HG03460 (cell line): ENCODE measurements at regions not wholly inside any gene's neighbourhood (a gene's known extent, or its start where the extent isn't known, plus 50 kb on each side); places are given as distances from the start of the nearest gene placed in this dataset.

Experiments
- ATAC-seq: cut with Tn5 transposase; IDR thresholded peaks from one replicate; pipeline ENCODE4 v1.9.1; 2021; ENCODE audit not compliant: unreplicated experiment

- no peak for ATAC-seq
These were observed 50.5 kb upstream of the POU2AF2 start for GRCh38 chr11:111194860-111195568.

DNA sequence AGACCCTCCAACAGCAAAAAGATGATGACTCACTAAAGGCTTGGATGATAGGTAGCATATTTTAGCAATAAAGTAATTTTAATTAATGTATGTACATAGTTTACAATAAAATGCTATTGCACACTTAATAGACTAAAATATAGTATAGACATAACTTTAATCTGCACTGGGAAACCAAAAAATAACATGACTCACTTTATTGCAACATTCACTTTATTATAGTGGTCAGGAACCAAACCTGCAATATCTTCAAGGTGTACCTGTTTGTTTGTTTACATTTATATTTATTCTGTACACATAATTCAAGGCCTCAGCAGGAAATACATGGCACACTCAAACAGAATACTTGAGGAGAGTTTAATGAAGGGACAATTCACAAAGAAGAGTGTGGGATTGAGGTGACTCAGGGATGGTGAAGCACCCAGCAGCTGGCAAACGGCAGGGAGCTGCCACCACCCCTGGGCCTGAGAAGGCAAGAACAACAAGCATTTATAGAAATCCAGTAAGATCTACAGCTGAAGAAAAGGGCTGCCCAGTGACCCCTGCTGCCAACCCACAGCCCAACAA, 51.5 kb upstream of the POU2AF2 start:
- ATAC-seq, result no peak

DNA sequence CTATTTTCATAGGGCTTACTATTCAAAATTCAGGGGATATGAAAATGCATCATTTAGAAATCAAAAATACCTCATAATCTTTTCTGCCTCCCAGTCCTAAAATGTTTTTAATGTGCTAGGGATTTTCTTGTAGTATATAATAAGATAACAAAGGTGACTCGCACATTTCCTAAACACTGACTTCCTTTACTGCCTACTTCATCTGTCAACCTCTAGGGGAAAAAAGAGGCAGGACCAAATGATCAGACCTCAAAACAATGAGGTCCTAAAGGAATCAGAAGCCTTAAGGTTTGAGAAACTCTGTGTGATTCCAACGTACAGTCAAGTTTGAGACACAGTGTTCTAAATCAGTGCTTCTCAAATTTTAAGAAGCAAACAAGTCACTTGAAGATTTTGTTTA, 56.1 kb upstream of the POU2AF2 start:
- ATAC-seq, result no peak

DNA sequence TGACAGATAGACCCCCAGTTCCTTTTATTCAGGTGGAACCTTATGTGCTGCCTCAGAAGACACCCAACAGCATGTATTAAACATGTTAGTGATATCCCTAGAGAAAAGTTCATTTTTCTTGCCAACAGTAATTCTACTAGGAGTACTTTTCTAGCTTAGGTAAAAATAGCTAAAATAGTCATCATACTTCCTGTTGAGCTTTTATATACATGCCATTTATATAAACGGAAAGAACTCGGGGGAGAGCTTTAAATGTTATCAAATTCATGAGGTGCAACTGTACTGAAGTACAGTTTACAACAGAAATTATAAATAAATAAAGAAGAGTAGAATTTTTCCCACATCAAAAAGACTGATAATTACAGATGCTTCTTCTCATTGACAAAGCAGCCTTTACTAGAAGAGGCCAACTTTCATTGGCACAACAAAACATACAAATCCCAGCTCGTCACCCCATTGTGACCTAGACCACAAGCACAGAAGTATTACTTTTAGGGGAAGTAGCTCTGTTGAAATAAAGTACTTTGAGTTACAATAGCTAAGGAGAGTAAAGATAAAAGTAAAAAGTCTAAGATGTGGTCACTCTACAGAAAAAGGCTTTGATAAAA, 59.1 kb upstream of the POU2AF2 start:
- ATAC-seq, result no peak

DNA sequence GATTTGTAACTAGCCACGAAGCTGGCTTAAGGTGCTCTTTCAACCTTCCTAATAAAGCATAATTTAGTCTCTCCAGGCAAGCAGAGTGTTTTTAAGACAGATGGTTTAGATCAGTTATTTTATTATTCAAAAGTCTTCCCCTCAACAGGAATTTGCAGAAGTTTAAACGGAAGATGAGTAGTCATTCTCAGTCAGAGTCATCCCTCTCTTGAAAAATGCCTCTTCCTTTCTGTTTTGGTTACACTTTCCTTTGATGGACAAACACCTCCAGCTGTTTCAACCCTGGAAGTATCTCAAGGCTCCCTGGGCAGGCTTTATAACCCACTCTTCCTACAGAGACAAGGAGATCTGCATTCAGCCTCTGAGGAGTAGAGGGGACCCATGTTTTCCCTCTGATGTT, 60.3 kb upstream of the POU2AF2 start:
- ATAC-seq, result no peak

- ATAC-seq, result no peak
These were observed 61.8 kb upstream of the POU2AF2 start for GRCh38 chr11:111183706-111184105.

GRCh38 chr11:111179184-111179910, 66.2 kb upstream of the POU2AF2 start:
- no peak for ATAC-seq

- ATAC-seq, result peak; percentile 79
These were observed 68.3 kb upstream of the POU2AF2 start for GRCh38 chr11:111177037-111177871.

- ATAC-seq, result peak; percentile 38
These were observed 68.9 kb upstream of the POU2AF2 start for GRCh38 chr11:111176603-111177002.

- ATAC-seq, result no peak
These were observed 72.3 kb upstream of the POU2AF2 start for GRCh38 chr11:111173221-111173620.

DNA sequence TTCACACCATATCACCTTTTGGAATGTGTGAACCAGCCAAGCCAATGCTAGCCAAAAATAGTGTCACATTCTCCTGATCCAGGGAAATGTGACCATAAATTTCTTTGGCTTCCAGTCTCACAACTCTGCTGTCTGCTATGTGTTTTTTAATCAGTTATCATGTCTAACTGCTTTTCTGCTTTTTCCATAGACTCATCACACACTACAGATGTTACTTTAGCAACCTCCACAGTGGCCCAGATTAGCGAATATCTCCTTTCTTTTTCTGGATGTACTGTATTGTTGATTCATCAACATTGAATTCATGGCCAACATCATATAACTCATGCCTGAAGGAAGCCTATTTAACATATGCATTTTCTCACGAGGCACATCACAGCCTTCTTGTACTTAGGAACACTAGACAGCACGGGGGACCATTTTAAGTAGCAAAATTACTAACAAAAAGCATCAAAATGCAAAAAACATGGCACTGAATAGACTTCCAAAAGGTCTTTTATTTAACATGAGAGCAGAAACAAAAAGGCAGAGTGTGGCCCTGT, 73.1 kb upstream of the POU2AF2 start:
- ATAC-seq, result no peak

DNA sequence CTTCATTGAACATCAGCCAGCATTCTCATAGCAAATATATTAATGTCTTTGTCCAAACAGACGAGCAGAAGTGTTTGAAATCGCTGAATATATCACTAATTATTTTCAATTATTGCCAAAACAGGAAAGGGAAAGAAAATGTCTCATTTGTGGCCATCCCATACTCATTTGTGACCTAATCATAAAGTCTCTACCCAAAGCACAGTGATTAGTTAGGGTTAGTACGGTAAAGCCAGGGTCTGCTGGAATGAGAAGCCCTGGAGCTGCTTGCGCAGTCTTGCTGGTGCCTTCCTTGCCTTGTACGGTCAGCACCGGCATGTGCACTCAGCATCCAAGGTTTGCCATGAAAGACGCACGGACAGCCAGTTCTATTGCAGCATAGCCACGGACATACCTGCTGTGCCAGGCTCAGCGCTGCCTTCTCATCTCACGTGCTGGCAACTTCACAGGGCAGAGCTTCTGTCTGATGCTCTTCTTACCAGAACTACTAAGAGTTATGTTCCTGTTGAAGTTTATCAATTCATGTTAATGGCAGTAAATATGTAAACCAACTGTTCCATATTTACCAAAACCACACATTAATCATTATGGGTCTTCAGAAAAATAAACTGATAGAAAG, 74.7 kb upstream of the POU2AF2 start:
- no peak for ATAC-seq

DNA sequence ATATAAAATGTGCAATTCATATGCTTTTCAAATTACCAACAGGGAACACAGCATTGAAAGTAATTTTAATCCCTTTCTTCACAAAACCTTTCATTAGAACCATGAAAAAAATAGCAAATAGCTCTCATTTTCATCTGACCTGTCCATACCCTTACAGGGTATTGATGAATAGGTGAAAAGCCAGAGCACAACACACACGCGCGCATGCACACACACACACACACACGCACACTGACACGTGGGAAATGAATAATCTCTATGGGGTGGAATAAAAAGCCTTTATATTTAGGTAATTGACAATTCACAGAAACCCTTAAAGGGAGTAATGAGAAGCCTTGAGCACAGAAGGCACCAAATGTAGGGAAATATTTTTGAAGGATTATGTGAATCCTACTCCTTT, 76.2 kb upstream of the POU2AF2 start:
- ATAC-seq, result no peak

DNA sequence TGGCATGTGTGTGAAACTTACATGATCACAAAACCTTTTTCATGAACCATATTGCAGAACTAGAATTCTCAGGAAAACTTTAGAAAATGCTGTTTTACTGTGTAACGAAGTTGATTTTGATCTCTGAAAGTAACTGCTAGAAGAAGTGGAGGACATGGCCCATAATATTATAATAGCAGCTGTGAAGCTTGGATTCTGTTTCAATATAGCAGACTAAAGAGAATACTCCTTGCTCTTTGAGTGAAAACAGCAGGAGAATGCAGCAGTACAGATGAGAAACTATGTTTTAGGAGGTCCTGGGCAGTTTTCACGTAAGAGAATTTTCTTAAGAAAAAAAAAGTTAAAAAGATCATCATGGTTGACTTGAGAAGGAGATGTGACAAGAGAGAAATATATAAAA, 76.7 kb upstream of the POU2AF2 start:
- ATAC-seq, result no peak

GRCh38 chr11:111167666-111168065, 77.9 kb upstream of the POU2AF2 start:
- ATAC-seq, result no peak

DNA sequence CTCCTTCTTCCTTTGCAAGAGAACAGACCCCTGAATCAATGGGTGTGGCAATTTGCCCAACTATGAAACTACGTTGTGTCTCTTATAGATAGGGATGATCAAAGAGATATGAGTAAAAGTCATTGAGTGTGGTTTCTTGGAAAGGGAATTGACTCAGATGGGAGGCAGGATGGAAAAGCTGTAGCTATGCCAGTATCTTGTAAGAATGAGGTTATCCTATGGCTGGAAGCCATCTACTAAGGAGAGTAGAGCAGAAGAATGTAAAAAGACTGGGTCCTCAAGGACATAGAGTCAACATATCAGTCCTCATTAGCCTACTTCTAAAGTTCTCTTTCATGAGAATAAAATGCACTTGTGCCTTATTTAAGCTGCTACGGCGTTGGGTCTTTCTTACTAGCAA, 78.9 kb upstream of the POU2AF2 start:
- no peak for ATAC-seq

DNA sequence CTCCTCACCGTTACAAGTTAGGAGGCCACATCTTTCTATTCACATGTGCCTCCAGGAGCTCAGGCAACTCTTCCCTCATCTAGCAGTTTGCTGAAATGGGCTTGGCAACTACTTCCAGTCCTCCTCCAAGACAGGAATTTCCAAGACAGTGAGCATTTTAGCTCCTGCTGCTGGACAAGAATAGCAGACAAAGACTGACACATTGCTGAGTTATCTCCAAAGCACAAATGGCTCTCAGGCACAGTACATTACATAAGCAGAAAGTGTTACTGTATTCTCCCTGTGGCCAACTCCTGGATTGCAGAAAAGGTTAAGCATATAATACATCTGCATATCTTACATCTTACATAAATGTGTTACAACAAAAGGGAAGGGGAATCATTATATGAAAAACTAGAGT, 83.2 kb upstream of the POU2AF2 start:
- ATAC-seq, result no peak

GRCh38 chr11:111157571-111157970, 88.0 kb upstream of the POU2AF2 start:
- ATAC-seq, result no peak

DNA sequence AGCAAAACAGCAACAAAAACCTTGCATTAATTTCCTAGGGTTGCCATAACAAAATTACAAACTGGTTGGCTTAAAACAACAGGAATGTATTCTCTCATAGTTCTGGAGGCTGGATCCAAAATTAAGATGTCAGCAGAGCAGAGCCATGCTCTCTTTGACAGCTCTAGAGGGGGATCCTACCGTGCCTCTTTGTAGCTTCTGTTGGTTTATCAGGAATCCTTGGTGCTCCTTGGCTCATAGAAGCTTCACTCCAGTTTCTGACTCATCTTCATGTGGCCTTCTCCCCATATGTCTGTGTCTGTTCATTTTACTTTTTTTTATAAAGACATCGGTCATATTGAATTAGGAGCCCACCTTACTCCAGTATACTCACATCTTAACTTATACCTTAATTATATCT, 90.5 kb upstream of the POU2AF2 start:
- no peak for ATAC-seq

GRCh38 chr11:111153194-111153593, 92.3 kb upstream of the POU2AF2 start:
- ATAC-seq, result no peak
